Activated naive CD4-positive, alpha-beta T cell treated with anti-CD3 and anti-CD28 coated beads, Interleukin-2, amount 50 U/mL, for 72 hours (primary cell): ENCODE measurements at regions not wholly inside any gene's neighbourhood (a gene's known extent, or its start where the extent isn't known, plus 50 kb on each side); places are given as distances from the start of the nearest gene placed in this dataset.

Experiments
- ATAC-seq, 2 donors: fragments of 150-1000 bp; cut with Tn5 transposase; 2 replicates each; pipeline ENCODE4 v1.10.0; 2021; ENCODE audit warnings: mild to moderate bottlenecking in 2 of 2, moderate library complexity in 2 of 2
- DNase-seq, 2 donors: peaks; one replicate each; pipeline ENCODE4 v3.0.0; 2021 to 2022; ENCODE audit warnings: low spot score in 2 of 2
- H3K27ac Mint-ChIP-seq, 2 donors: one replicate each; pipeline ENCODE4 v1.8.0; 2022; ENCODE audit warnings: mild to moderate bottlenecking in 2 of 2, mixed read lengths in 2 of 2
- H3K36me3 Mint-ChIP-seq, 2 donors: one replicate each; pipeline ENCODE4 v1.8.0; 2022; ENCODE audit warnings: mixed read lengths in 2 of 2
- H3K9me3 Mint-ChIP-seq, 2 donors: one replicate each; pipeline ENCODE4 v1.8.0; 2022; ENCODE audit warnings: mixed read lengths in 2 of 2

DNA sequence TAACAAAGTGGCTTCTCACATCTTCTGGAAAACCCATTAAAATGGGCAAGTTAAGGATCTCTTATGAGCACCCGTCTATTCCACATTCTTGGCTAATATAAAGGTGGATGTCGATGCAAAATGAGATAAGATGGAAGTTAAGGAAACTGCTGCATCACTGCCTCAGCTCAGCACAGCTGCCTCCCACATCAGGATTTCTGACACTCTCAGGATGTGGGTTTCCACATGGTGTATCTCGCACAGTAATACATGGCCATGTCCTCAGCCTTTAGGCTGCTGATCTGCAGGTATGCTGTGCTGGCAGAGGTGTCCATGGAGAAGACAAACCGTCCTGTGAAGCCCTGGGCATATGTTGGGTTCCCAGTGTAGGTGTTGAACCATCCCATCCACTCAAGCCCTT lies 1348.0 kb downstream of the TMEM121 start:
- Mint-ChIP-seq H3K9me3 (no peaks in the 10 kb centered on the region), H3K27ac (no peak overlapping the region), H3K36me3 (no peaks in the 10 kb centered on the region)
- no peak for DNase-seq
- peak in 1 of 2 donors; percentile 21 for ATAC-seq

DNA sequence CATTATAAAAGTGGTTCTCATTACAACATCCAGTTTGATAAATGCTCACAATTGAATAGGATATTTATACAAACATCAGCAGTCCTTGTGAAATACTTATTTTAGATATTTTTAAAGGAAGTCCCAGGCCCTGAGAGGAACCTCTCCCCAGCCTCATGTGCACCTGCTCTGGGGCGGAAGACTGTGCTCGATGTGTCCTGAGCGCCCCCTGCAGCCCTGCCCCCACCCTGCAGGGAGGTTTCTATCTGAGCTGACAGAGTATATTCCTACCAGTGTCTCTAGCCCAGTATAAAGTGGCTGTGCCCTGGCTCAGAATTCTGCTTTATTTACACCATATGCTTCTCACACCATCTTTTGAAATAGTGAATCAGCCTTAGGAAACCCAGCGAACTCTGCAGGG lies 1349.1 kb downstream of the TMEM121 start:
- Mint-ChIP-seq H3K36me3 (no peaks in the 10 kb centered on the region), H3K9me3 (no peaks in the 10 kb centered on the region), H3K27ac (no peak overlapping the region)
- ATAC-seq (peak in 1 of 2 donors; percentile 29), DNase-seq (peak in 1 of 2 donors; percentile 69)

- Mint-ChIP-seq H3K9me3 (no peaks in the 10 kb centered on the region), H3K36me3 (no peaks in the 10 kb centered on the region), H3K27ac (no peak overlapping the region)
- ATAC-seq: no peak
- no peak for DNase-seq
Observed at GRCh38 chr14:106876711-106877110, 1350.3 kb downstream of the TMEM121 start.

- ATAC-seq (no peak), DNase-seq (no peak)
- no peak overlapping the region for H3K27ac Mint-ChIP-seq
- H3K9me3 Mint-ChIP-seq: no peaks in the 10 kb centered on the region
- H3K36me3 Mint-ChIP-seq: no peaks in the 10 kb centered on the region
Observed at GRCh38 chr14:106877517-106877916, 1351.1 kb downstream of the TMEM121 start.

DNA sequence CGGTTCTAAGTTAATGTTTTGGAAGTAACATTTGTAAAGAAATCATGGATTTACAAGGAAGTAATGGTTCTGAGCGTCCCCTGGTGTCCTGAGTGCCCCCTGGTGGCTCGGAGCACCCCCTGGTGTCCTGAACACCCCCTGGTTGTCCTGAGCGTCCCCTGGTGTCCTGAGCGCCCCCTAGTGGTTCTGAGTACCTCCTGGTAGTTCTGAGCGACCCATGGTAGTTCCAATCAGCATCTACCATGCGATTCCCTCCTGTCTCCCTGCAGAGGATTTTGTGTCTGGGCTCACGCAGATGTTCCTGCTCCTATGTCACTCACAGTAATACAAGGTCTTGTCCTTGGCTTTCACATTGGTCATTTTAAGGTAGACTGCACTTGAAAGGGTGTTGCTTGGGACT lies 1352.9 kb downstream of the TMEM121 start:
- no peaks in the 10 kb centered on the region for H3K36me3 Mint-ChIP-seq
- no peak overlapping the region for H3K27ac Mint-ChIP-seq
- ATAC-seq (peak; percentile 77 to 92), DNase-seq (peak in 1 of 2 donors; percentile 85)
- H3K9me3 Mint-ChIP-seq: peaks cover 0 to 4% of the 10 kb centered on the region in 2 donors

DNA sequence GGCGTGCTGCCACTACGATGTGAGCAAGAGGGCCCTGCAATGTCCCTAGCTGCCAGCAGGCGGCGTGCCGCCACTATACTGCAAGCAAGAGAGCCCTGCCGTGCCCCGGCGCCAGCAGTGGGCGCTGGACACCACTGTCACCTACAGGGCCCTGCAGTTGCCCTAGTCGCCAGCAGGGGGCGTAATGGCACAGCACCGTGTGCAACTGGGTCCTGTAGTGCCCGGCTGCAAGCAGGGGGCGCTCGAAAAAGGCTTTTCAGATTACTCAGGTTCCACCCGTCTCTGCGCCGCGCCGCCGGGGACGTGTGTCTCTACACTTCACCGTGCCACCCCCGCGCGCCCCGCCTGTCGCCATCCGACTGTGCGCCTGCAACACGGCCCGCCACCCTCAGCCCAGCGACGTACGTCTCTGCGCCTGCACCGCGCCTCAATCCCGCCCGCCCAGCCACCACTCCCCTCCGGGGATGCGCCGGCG lies 1356.9 kb downstream of the TMEM121 start:
- DNase-seq (peak; percentile 78 to 84), ATAC-seq (peak; percentile 62 to 93)
- Mint-ChIP-seq H3K9me3 (peaks cover 0 to 4% of the 10 kb centered on the region in 2 donors), H3K27ac (no peak overlapping the region), H3K36me3 (no peaks in the 10 kb centered on the region)
